Left renal pelvis (tissue), 4 donors: ENCODE measurements at regions not wholly inside any gene's neighbourhood (a gene's known extent, or its start where the extent isn't known, plus 50 kb on each side); places are given as distances from the start of the nearest gene placed in this dataset.

Experiments used
- DNase-seq, 4 donors: peaks; one replicate each; pipeline ENCODE4 v3.0.0-alpha.2; 2013; ENCODE audit warnings: low read depth in 4 of 4, low spot score in 3 of 4

DNA sequence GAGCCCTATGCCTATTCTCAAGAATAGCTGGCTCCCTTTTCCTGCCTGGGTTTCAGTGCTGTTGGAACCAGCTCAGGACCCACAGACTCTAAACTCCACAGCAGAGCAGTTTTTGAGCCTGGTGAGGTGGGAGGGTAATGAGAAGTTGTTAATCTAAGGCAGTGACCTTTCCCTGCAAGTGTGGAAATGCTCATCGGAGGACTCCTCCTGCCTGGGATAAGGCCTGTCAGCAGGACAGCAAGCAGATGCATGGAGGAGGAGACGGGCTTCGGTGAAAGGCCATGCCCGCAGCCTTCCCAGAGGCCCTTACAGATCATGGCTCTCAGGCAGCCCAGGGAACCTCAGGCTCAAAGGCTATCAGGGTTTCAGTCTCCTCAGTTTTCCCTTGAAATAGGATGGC, 70.0 kb upstream of the SHISA3 start:
- no peak for DNase-seq

DNA sequence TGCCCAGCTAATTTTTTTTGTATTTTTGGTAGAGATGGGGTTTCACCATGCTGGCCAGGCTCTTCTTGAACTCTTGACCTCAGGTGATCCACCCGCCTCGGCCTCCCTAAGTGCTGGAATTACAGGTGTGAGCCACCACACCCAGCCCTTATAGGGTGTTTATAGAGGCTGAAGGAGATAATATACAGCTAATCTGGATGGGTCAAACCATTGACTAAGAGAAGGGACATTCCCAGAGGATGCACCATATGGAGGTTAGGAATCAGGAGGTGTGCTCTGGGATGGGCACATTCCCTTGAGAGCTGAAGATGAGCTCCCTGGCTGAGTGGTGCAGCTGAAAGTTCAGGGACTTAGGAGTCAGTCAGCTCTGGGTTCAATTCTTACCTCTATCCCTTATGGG, 68.3 kb upstream of the SHISA3 start:
- DNase-seq, result no peak

DNA sequence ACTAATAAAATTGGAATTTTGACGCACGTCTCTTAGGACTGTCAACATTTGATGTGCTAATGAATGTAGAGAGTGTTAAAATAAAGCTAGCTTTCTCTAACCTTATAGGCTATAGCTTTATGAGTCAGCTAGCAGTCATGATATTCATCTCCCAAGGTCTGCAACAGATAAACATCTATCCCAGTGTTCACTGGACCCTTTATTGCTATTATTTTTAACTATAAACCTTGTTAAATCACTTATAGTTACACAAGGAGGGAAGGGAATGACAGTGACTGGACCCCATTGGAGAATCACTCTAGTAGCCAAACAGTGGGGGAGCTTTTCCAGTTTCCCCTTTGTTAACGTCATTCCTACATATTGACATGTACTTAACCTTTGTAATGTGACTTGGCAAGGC, 67.9 kb upstream of the SHISA3 start:
- DNase-seq, result no peak

DNA sequence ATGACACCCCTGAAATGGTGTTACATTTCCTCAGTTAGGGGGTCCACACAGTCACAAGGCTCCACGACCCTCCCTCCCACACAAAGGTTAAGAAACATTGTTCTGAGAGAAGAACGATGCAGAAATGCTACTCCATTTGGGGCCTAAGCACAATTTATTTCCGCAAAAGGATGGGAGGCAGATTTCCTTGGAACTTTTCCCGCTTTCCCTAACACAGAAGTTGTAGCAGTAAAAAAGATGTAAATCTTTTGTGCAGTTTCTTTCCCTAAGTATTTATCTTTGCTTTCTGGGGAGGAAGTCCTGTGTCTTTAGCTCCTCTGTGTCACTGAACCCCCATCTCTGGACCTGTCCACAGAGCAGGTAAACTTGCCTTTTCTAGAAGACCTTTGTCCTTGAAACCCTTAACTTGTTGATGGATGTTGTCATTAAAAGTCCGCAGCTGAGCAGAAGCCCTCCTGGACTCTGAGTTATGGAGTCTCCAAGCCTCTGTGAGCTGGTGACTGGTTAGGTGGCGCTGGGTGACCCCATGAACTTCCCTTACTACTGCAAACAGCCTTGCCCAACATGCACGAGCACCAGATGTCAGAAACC, 67.2 kb upstream of the SHISA3 start:
- DNase-seq, result peak in 1 of 4 donors; percentile 29

DNA sequence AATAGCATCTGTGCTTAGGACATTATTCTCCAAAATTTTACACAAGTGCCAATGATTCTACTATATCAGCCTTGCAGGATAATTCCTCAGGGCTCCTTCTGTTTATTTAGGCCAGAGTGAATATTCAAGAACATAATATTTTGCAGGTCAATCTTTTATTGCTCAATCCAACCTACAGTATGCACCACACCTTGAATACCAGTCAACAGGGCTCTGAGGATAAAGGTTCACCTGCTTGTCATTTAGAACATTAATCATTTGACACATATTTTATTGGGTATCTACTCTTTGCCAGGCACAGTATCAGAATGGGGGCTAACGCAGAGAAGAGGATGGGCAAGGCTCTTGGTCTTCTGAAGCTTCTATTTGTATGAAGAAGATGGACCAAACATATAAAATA, 66.2 kb upstream of the SHISA3 start:
- no peak for DNase-seq

DNA sequence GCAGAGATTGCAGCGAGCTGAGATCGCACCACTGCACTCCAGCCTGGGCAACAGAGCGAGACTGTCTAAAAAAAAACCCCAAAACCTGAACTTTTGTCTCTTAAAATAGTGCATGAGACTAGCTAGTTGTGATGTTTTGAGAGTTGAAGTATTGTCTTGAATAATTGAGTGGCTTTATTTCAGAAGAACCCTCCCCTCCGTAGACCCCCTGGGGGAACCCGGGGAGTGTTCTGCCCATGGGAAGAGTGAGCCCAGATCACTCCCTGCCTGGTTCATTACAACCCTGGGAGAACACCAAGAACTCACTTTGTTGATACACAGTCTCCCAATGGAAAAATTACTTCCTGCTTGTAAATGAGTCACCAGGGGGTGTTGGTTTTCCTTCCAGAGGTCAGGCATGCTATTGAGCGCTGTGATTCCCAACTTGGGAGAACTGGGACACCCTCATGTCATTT, 65.3 kb upstream of the SHISA3 start:
- DNase-seq, result no peak

DNA sequence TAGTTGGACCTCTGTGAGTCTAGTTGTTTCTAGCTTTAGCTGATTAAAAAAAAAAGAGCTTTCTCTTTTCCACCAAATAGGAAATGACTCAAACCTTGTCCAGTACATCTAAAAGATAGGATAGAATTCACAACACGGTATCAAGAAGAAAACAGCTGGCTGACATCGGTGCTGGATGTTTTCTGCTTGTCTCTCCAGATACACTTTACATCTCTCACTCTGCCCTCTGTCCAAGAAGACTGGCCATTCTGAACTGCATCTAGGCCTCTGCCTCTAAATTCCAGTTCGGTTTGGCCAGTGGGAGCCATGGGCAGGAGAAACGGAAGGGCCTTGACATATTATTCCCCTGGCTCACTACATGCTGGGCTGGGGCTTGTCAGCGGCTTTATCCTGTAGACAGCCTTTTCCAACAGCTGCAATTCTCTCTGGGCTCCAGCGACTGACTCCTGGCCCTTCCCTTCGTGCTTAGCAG, 57.3 kb upstream of the SHISA3 start:
- no peak for DNase-seq

DNA sequence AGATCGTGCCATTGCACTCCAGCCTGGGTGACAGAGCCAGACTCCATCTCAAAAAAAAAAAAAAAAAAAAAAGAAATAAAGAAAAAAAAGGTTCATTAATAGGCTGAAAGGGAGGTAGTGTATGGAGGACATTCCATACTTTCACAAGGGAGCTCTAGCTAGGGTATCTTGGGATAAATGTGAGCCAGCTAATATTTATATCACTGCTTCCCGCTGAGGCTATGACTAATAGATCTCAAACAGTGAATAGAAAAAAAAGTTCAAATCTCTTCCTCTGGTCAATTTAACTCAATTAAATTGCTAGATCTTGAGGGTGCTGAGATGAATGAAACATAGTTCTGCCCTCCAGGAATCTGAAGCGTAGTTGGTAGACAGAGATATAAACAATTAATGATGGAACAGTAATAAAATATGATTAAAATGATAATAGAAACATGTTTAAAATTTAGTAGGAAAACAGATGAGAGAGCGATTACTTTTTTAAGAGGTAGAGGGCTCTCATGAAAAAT, 55.7 kb upstream of the SHISA3 start:
- no peak for DNase-seq

DNA sequence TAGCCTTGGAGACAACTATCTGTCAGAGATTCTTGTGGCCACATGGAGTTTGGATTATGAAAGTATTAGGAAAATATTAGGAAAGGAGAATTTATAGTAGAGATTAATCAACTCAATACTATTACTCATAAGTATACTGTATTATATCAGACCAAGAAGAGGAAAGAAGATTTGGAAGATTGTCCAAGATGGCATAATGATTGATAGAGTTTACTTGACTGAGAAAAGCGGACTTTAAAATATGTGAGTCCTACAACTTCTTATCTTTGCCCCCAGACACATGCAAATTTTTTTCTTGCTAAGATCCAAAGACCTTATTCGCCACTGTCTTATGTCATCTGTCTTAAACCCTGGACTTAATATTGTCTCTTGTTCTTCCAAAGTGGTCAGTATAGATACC, 54.8 kb upstream of the SHISA3 start:
- no peak for DNase-seq

DNA sequence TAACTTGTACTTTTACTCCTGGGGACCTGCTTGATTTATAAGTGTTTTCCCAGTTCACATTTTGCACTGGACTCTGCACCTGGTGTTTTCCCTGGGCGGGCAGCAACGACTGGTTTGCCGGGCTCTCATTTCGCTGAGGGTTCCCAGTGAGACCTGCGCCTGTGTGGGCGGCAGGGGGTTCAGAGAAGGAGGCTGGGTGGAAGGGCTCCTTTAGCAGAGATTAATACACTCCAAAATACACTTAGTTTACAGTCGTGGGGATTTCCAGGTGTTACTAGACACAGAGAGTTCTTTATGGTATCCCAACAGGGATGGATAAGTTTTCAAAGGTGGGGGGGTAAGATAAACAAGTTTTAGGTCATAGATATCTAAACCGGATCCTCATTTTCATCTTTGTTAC, 53.0 kb upstream of the SHISA3 start:
- peak in 1 of 4 donors; percentile 52 for DNase-seq

DNA sequence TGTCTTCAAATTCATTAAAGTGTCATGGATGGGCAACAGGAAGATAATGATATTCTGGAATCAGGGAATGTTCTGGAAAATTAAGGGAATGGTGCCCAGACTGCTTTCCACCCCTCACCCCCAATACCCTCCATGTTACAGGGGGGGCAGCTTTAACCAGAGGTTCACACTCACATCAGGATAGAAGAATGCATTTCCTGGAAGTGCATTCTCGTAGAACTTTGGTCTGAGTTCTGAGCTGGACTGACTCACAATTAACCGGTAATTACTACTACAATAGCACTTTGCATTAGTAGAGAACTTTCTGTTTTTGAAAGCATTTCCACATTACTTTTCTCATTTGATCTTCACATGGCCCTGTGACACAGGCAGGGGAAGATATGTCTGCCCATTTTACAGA, 52.5 kb upstream of the SHISA3 start:
- DNase-seq, result no peak

DNA sequence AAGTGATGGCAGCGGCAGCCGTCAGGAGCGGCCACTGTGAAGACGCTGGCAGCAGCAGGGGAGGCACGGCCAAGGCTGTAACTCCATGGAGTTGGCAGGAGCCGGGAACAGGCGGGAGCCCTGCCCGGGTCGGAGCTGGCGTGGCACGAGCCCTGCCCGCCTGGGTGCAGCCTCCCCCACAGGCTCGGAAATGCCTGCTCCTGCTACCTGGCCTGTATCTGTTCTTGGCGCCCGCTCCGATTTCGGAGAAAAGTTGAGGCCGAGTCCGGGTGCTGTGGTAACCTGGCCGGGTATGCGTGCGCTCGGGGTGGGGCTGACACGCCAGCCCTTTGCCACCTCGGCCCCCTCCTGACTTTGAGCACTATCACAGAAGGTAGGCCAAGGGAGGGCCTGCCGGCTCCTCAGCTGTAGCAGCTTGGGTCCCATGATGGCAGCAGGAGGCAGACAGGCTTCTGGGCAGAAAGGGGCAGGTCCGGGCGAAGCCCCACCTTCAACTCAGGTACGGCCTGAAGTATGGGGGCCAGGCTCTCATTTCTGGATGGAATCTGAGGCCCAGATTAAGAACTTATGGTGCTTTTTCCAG, 51.2 kb upstream of the SHISA3 start:
- no peak for DNase-seq

DNA sequence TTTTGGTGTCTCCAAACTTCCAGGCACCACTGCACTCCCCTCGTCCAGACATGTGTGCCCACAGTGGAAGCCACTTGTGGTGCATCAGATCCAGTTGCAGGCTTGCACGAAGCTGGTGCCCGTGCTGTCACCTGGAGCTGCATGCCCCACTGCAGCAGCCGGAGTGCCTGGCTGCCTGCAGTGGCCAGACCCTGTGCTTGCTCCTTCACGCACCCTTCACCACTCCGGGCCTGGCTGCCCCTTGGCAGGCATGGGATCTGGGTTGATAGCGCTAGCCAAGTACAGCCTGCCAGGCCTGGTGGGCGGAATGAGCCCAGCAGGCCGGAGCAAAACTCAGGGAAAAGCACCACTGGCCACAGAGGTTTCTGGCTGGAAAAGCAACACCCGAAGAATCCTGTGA, 50.2 kb upstream of the SHISA3 start:
- DNase-seq, result no peak
